HEK293T (cell line): ENCODE measurements at regions not wholly inside any gene's neighbourhood (a gene's known extent, or its start where the extent isn't known, plus 50 kb on each side); places are given as distances from the start of the nearest gene placed in this dataset.

Source experiments
- CTCF ChIA-PET: fragments of 350-600 bp; formaldehyde crosslinking; extraction: SDS; loops from one replicate; lab custom pipeline; 2021; ENCODE audit warnings: antibody characterized with exemption, inconsistent platforms; lab: Yijun Ruan, JAX
- POLR2A ChIA-PET: fragments of 350-600 bp; formaldehyde crosslinking; extraction: SDS; loops from one replicate; lab custom pipeline; 2020; ENCODE audit warnings: antibody characterized with exemption, inconsistent platforms; lab: Yijun Ruan, JAX
- DNase-seq: peaks from one replicate; pipeline ENCODE4 v3.0.0; 2012; ENCODE audit warnings: mixed read lengths; ENCODE audit errors: extremely low spot score
- ARNT ChIP-seq: fragments of 450-650 bp; IDR thresholded peaks from 2 replicates; pipeline ENCODE4 v1.6.1; 2017; ENCODE audit warnings: mild to moderate bottlenecking
- BHLHE40 ChIP-seq: fragments of 450-650 bp; IDR thresholded peaks from 2 replicates; pipeline ENCODE4 v1.6.1; 2016; ENCODE audit warnings: mild to moderate bottlenecking, moderate library complexity, borderline replicate concordance
- CTBP1 ChIP-seq: fragments of 450-650 bp; IDR thresholded peaks from 2 replicates; pipeline ENCODE4 v1.6.1; 2016; ENCODE audit warnings: borderline replicate concordance
- ELF4 ChIP-seq: fragments of 450-650 bp; IDR thresholded peaks from 2 replicates; pipeline ENCODE4 v1.6.1; 2017; ENCODE audit warnings: antibody characterized with exemption
- FOXA1 ChIP-seq: fragments of 450-650 bp; IDR thresholded peaks from 2 replicates; pipeline ENCODE4 v1.6.1; 2016; ENCODE audit warnings: mild to moderate bottlenecking
- FOXK2 ChIP-seq: fragments of 450-650 bp; IDR thresholded peaks from 2 replicates; pipeline ENCODE4 v1.6.1; 2016; ENCODE audit warnings: mild to moderate bottlenecking
- FOXM1 ChIP-seq: fragments of 450-650 bp; IDR thresholded peaks from 2 replicates; pipeline ENCODE4 v1.6.1; 2017; ENCODE audit warnings: mild to moderate bottlenecking, borderline replicate concordance
- HDGF ChIP-seq: fragments of 450-650 bp; IDR thresholded peaks from 2 replicates; pipeline ENCODE4 v1.6.1; 2017; ENCODE audit warnings: antibody characterized with exemption, borderline replicate concordance
- L3MBTL2 ChIP-seq: fragments of 450-650 bp; conservative IDR thresholded peaks from 2 replicates; pipeline ENCODE4 v1.6.1; 2016; ENCODE audit warnings: mild to moderate bottlenecking
- LEF1 ChIP-seq: fragments of 450-650 bp; IDR thresholded peaks from 2 replicates; pipeline ENCODE4 v1.6.1; 2017; ENCODE audit warnings: mild to moderate bottlenecking, borderline replicate concordance
- NFRKB ChIP-seq: fragments of 450-650 bp; IDR thresholded peaks from 2 replicates; pipeline ENCODE4 v1.6.1; 2016; ENCODE audit warnings: mild to moderate bottlenecking, moderate library complexity
- PKNOX1 ChIP-seq: fragments of 450-650 bp; IDR thresholded peaks from 2 replicates; pipeline ENCODE4 v1.6.1; 2016
- SP1 ChIP-seq: fragments of 450-650 bp; IDR thresholded peaks from 2 replicates; pipeline ENCODE4 v1.6.1; 2017
- SUZ12 ChIP-seq: fragments of 450-650 bp; IDR thresholded peaks from 2 replicates; pipeline ENCODE4 v1.6.1; 2016; ENCODE audit warnings: mild to moderate bottlenecking
- TARDBP ChIP-seq: fragments of 450-650 bp; IDR thresholded peaks from 2 replicates; pipeline ENCODE4 v1.6.1; 2016
- ZNF384 ChIP-seq: fragments of 450-650 bp; IDR thresholded peaks from 2 replicates; pipeline ENCODE4 v1.6.1; 2016

- DNase-seq = no peak
- ChIA-PET POLR2A (no interaction called here), CTCF (no interaction called here)
- TF ChIP-seq ELF4 (no peak), FOXM1 (no peak), TARDBP (no peak), CTBP1 (no peak), L3MBTL2 (no peak), NFRKB (no peak), ARNT (no peak), LEF1 (no peak), HDGF (no peak), SP1 (no peak), ZNF384 (no peak), FOXK2 (no peak), PKNOX1 (no peak), BHLHE40 (no peak), FOXA1 (no peak), SUZ12 (no peak)
Observed at GRCh38 chr4:13316354-13316753, 167.8 kb downstream of the RAB28 start.

GRCh38 chr4:13313856-13314255 is 170.3 kb downstream of the RAB28 start:
- ChIA-PET POLR2A (no interaction called here), CTCF (no interaction called here)
- TF ChIP-seq ARNT (no peak), PKNOX1 (no peak), CTBP1 (no peak), SUZ12 (no peak), SP1 (no peak), ELF4 (no peak), L3MBTL2 (no peak)

GRCh38 chr4:13312264-13312663 is 171.9 kb downstream of the RAB28 start:
- DNase-seq = no peak
- POLR2A ChIA-PET = no interaction called here
- no peak for TF ChIP-seq BHLHE40
- TF ChIP-seq SP1 = no peak
- no peak for TF ChIP-seq SUZ12
- no peak for TF ChIP-seq L3MBTL2
- TF ChIP-seq FOXK2 = no peak
- no peak for TF ChIP-seq CTBP1
- no peak for TF ChIP-seq ELF4
- CTCF ChIA-PET = interaction anchor here (0.7 kb wide), 1 partner anchor 86 kb away, joined by 5 read pairs; no protein-coding TSS in a partner anchor

More at GRCh38 chr4:13313856-13314255, 170.3 kb downstream of the RAB28 start:
- no peak for DNase-seq

GRCh38 chr4:13309751-13310150 is 174.4 kb downstream of the RAB28 start:
- TF ChIP-seq TARDBP = no peak
- no peak for TF ChIP-seq CTBP1
- TF ChIP-seq HDGF = no peak
- no peak for TF ChIP-seq ELF4
- TF ChIP-seq FOXM1 = no peak
- ChIA-PET POLR2A (no interaction called here), CTCF (no interaction called here)

GRCh38 chr4:13306356-13306755 is 177.8 kb downstream of the RAB28 start:
- TF ChIP-seq PKNOX1 = no peak
- TF ChIP-seq SUZ12 = no peak
- no peak for TF ChIP-seq TARDBP
- TF ChIP-seq HDGF = no peak
- no peak for TF ChIP-seq SP1
- TF ChIP-seq NFRKB = no peak
- no peak for TF ChIP-seq ELF4
- no peak for TF ChIP-seq FOXM1
- TF ChIP-seq ARNT = no peak
- TF ChIP-seq BHLHE40 = no peak
- TF ChIP-seq FOXA1 = no peak
- no peak for TF ChIP-seq L3MBTL2
- no peak for TF ChIP-seq LEF1
- TF ChIP-seq CTBP1 = no peak
- TF ChIP-seq ZNF384 = no peak
- TF ChIP-seq FOXK2 = no peak
- DNase-seq = no peak
- ChIA-PET POLR2A (no interaction called here), CTCF (no interaction called here)

More at GRCh38 chr4:13309751-13310150, 174.4 kb downstream of the RAB28 start:
- DNase-seq = no peak

- ChIA-PET POLR2A (no interaction called here), CTCF (no interaction called here)
- DNase-seq = no peak
- TF ChIP-seq HDGF (no peak), SUZ12 (no peak), SP1 (no peak), LEF1 (no peak), CTBP1 (no peak), FOXK2 (no peak), NFRKB (no peak), FOXA1 (no peak), PKNOX1 (no peak), ZNF384 (no peak), L3MBTL2 (no peak), TARDBP (no peak), ARNT (no peak), ELF4 (no peak), BHLHE40 (no peak), FOXM1 (no peak)
Observed at GRCh38 chr4:13302876-13303275, 181.3 kb downstream of the RAB28 start.
